Activated T-helper 17 cell treated with anti-CD3 and anti-CD28 coated beads, Interleukin-2, amount 50 U/mL, for 72 hours (primary cell): ENCODE measurements at regions not wholly inside any gene's neighbourhood (a gene's known extent, or its start where the extent isn't known, plus 50 kb on each side); places are given as distances from the start of the nearest gene placed in this dataset.

Source experiments
- ATAC-seq: fragments of 150-1000 bp; cut with Tn5 transposase; replicated peaks from 2 replicates; pipeline ENCODE4 v1.10.0; 2021; ENCODE audit warnings: mild to moderate bottlenecking, moderate library complexity
- H3K27ac Mint-ChIP-seq: one replicate; pipeline ENCODE4 v1.8.0; 2022; ENCODE audit warnings: mixed read lengths
- H3K27me3 Mint-ChIP-seq: one replicate; pipeline ENCODE4 v1.8.0; 2022; ENCODE audit warnings: mixed read lengths
- H3K36me3 Mint-ChIP-seq: one replicate; pipeline ENCODE4 v1.8.0; 2022; ENCODE audit warnings: low read depth, mild to moderate bottlenecking, mixed read lengths
- H3K4me1 Mint-ChIP-seq: one replicate; pipeline ENCODE4 v1.8.0; 2022; ENCODE audit warnings: mixed read lengths
- H3K4me3 Mint-ChIP-seq: one replicate; pipeline ENCODE4 v1.8.0; 2022; ENCODE audit warnings: mild to moderate bottlenecking, mixed read lengths
- H3K9me3 Mint-ChIP-seq: one replicate; pipeline ENCODE4 v1.8.0; 2022; ENCODE audit warnings: mixed read lengths

- Mint-ChIP-seq H3K27ac (peak overlapping the region; percentile 93), H3K4me3 (peak overlapping the region; percentile 60), H3K27me3 (no peaks in the 10 kb centered on the region), H3K36me3 (no peaks in the 10 kb centered on the region), H3K9me3 (peaks cover 4% of the 10 kb centered on the region), H3K4me1 (peaks cover 38% of the 10 kb centered on the region)
- ATAC-seq, result peak; percentile 70
Measured at GRCh38 chr14:97178781-97179180, 381.6 kb downstream of the VRK1 start.

- ATAC-seq, result peak; percentile 77
- H3K27ac Mint-ChIP-seq, result peak overlapping the region; percentile 93
Measured at GRCh38 chr14:97179573-97179972, 382.4 kb downstream of the VRK1 start.

GRCh38 chr14:97180304-97181200, 383.4 kb downstream of the VRK1 start:
- ATAC-seq, result peak; percentile 52
- Mint-ChIP-seq H3K27me3 (no peaks in the 10 kb centered on the region), H3K27ac (peak overlapping the region; percentile 93), H3K4me3 (peak overlapping the region; percentile 60), H3K9me3 (peaks cover 4% of the 10 kb centered on the region), H3K4me1 (peaks cover 38% of the 10 kb centered on the region), H3K36me3 (no peaks in the 10 kb centered on the region)

More at GRCh38 chr14:97179573-97179972, 382.4 kb downstream of the VRK1 start:
- Mint-ChIP-seq H3K4me3 (peak overlapping the region; percentile 60), H3K9me3 (peaks cover 4% of the 10 kb centered on the region), H3K4me1 (peaks cover 38% of the 10 kb centered on the region), H3K36me3 (no peaks in the 10 kb centered on the region), H3K27me3 (no peaks in the 10 kb centered on the region)

- H3K4me1 Mint-ChIP-seq, result peaks cover 8% of the 10 kb centered on the region
- peaks cover 4% of the 10 kb centered on the region for H3K9me3 Mint-ChIP-seq
- peak; percentile 27 for ATAC-seq
- no peaks in the 10 kb centered on the region for H3K27me3 Mint-ChIP-seq
- H3K27ac Mint-ChIP-seq, result no peak overlapping the region
- H3K36me3 Mint-ChIP-seq, result no peaks in the 10 kb centered on the region
- no peak overlapping the region for H3K4me3 Mint-ChIP-seq
Measured at GRCh38 chr14:97185186-97185585, 388.0 kb downstream of the VRK1 start.

GRCh38 chr14:97187916-97188315, 390.7 kb downstream of the VRK1 start:
- H3K27me3 Mint-ChIP-seq, result no peaks in the 10 kb centered on the region
- H3K36me3 Mint-ChIP-seq, result no peaks in the 10 kb centered on the region
- no peaks in the 10 kb centered on the region for H3K4me1 Mint-ChIP-seq
- no peak overlapping the region for H3K4me3 Mint-ChIP-seq
- H3K9me3 Mint-ChIP-seq, result no peaks in the 10 kb centered on the region
- H3K27ac Mint-ChIP-seq, result no peak overlapping the region
- no peak for ATAC-seq

- no peak for ATAC-seq
- Mint-ChIP-seq H3K9me3 (no peaks in the 10 kb centered on the region), H3K27ac (no peak overlapping the region), H3K27me3 (peaks cover 3% of the 10 kb centered on the region), H3K4me3 (no peak overlapping the region), H3K4me1 (no peaks in the 10 kb centered on the region), H3K36me3 (no peaks in the 10 kb centered on the region)
Measured at GRCh38 chr14:97196336-97196735, 399.2 kb downstream of the VRK1 start.

GRCh38 chr14:97198813-97199212, 401.6 kb downstream of the VRK1 start:
- Mint-ChIP-seq H3K9me3 (no peaks in the 10 kb centered on the region), H3K36me3 (no peaks in the 10 kb centered on the region)
- ATAC-seq, result peak; percentile 40

GRCh38 chr14:97200245-97200644, 403.1 kb downstream of the VRK1 start:
- peaks cover 12% of the 10 kb centered on the region for H3K27me3 Mint-ChIP-seq
- H3K27ac Mint-ChIP-seq, result no peak overlapping the region
- H3K9me3 Mint-ChIP-seq, result peaks cover 3% of the 10 kb centered on the region
- H3K36me3 Mint-ChIP-seq, result no peaks in the 10 kb centered on the region
- H3K4me3 Mint-ChIP-seq, result no peak overlapping the region
- ATAC-seq, result no peak
- peaks cover 5% of the 10 kb centered on the region for H3K4me1 Mint-ChIP-seq

More at GRCh38 chr14:97198813-97199212, 401.6 kb downstream of the VRK1 start:
- H3K27me3 Mint-ChIP-seq, result peaks cover 6% of the 10 kb centered on the region
- no peak overlapping the region for H3K27ac Mint-ChIP-seq
- H3K4me3 Mint-ChIP-seq, result no peak overlapping the region
- peaks cover under 1% of the 10 kb centered on the region for H3K4me1 Mint-ChIP-seq

GRCh38 chr14:97206916-97207315, 409.7 kb downstream of the VRK1 start:
- no peak for ATAC-seq
- Mint-ChIP-seq H3K4me3 (no peak overlapping the region), H3K27ac (no peak overlapping the region), H3K4me1 (peaks cover 5% of the 10 kb centered on the region), H3K27me3 (peaks cover 7% of the 10 kb centered on the region), H3K36me3 (no peaks in the 10 kb centered on the region), H3K9me3 (peaks cover 3% of the 10 kb centered on the region)

GRCh38 chr14:97210202-97210601, 413.0 kb downstream of the VRK1 start:
- Mint-ChIP-seq H3K4me3 (no peak overlapping the region), H3K4me1 (no peaks in the 10 kb centered on the region), H3K36me3 (no peaks in the 10 kb centered on the region), H3K27me3 (no peaks in the 10 kb centered on the region), H3K27ac (no peak overlapping the region), H3K9me3 (no peaks in the 10 kb centered on the region)
- ATAC-seq, result no peak

GRCh38 chr14:97212399-97212798, 415.2 kb downstream of the VRK1 start:
- Mint-ChIP-seq H3K27ac (no peak overlapping the region), H3K36me3 (no peaks in the 10 kb centered on the region), H3K4me1 (no peaks in the 10 kb centered on the region), H3K4me3 (no peak overlapping the region), H3K9me3 (no peaks in the 10 kb centered on the region), H3K27me3 (no peaks in the 10 kb centered on the region)
- ATAC-seq, result no peak

GRCh38 chr14:97213720-97214119, 416.5 kb downstream of the VRK1 start:
- Mint-ChIP-seq H3K27me3 (no peaks in the 10 kb centered on the region), H3K36me3 (no peaks in the 10 kb centered on the region), H3K4me1 (no peaks in the 10 kb centered on the region), H3K9me3 (no peaks in the 10 kb centered on the region), H3K27ac (no peak overlapping the region), H3K4me3 (no peak overlapping the region)
- ATAC-seq, result no peak

GRCh38 chr14:97215263-97215969, 418.2 kb downstream of the VRK1 start:
- no peaks in the 10 kb centered on the region for H3K36me3 Mint-ChIP-seq
- peaks cover 10% of the 10 kb centered on the region for H3K4me1 Mint-ChIP-seq
- no peak overlapping the region for H3K27ac Mint-ChIP-seq
- no peak for ATAC-seq
- no peak overlapping the region for H3K4me3 Mint-ChIP-seq
- H3K27me3 Mint-ChIP-seq, result peaks cover 4% of the 10 kb centered on the region
- H3K9me3 Mint-ChIP-seq, result no peaks in the 10 kb centered on the region

- peak overlapping the region; percentile 15 for H3K4me3 Mint-ChIP-seq
- peaks cover 8% of the 10 kb centered on the region for H3K27me3 Mint-ChIP-seq
- no peaks in the 10 kb centered on the region for H3K36me3 Mint-ChIP-seq
- peaks cover 10% of the 10 kb centered on the region for H3K4me1 Mint-ChIP-seq
- ATAC-seq, result no peak
- no peaks in the 10 kb centered on the region for H3K9me3 Mint-ChIP-seq
- no peak overlapping the region for H3K27ac Mint-ChIP-seq
Measured at GRCh38 chr14:97217111-97217885, 420.1 kb downstream of the VRK1 start.
